Upper lobe of left lung (tissue), 4 donors: ENCODE measurements at regions not wholly inside any gene's neighbourhood (a gene's known extent, or its start where the extent isn't known, plus 50 kb on each side); places are given as distances from the start of the nearest gene placed in this dataset.

Source experiments
- CTCF ChIP-seq, 6 experiments: fragments of 450-650 bp in 4 of 6; fragments of 200-600 bp in 2 of 6; sonication (generic) in 2 of 6; IDR thresholded peaks; one replicate each; pipeline ENCODE4 v1.5.1; 2016 to 2019; ENCODE audit warnings: antibody characterized with exemption in 6 of 6
- POLR2A ChIP-seq, 4 donors: fragments of 450-650 bp; IDR thresholded peaks; one replicate each; pipeline ENCODE4 v1.5.1; 2016 to 2017; ENCODE audit warnings: antibody characterized with exemption in 4 of 4, mild to moderate bottlenecking in 2 of 4

GRCh38 chr19:20482721-20483120 is 82.9 kb downstream of the ZNF737 start:
- no peak for TF ChIP-seq CTCF (IDR thresholded peaks at IDR 0.05)
- no peak for TF ChIP-seq POLR2A (IDR thresholded peaks at IDR 0.05)
